ENCODE measurements at regions not wholly inside any gene's neighbourhood (a gene's known extent, or its start where the extent isn't known, plus 50 kb on each side); places are given as distances from the start of the nearest gene placed in this dataset.

GRCh38 chrX:39886282-39886681, 211.5 kb downstream of the BCOR start:
- Histone ChIP-seq H3K4me2 (ENCODE audit: low read depth, low read length) (no peak overlapping the region), H3K36me3 (ENCODE audit: control insufficient read depth, insufficient read depth, low read length) (no peaks in the 10 kb centered on the region), H2AK5ac (ENCODE audit: low read depth, low read length) (no peak overlapping the region), H2BK15ac (ENCODE audit: low read depth, low read length) (no peak overlapping the region), H2BK5ac (ENCODE audit: low read depth, low read length, poor library complexity, severe bottlenecking) (no peak overlapping the region), H2AFZ (replicated peaks; ENCODE audit: low read length, poor library complexity) (no peak overlapping the region), H3K27me3 (ENCODE audit: control insufficient read depth, insufficient read depth, low read length) (peaks cover 41% of the 10 kb centered on the region), H4K8ac (ENCODE audit: low read depth in 2 of 2, low read length in 2 of 2) (no peak overlapping the region), H4K20me1 (ENCODE audit: insufficient read depth, low read length) (no peaks in the 10 kb centered on the region), H2BK120ac (ENCODE audit: low read depth, low read length) (no peak overlapping the region), H3K4me1 (ENCODE audit: control insufficient read depth, insufficient read depth, low read length) (no peaks in the 10 kb centered on the region), H2BK20ac (ENCODE audit: low read depth, low read length) (no peak overlapping the region), H3K27ac (ENCODE audit: insufficient read depth, low read length) (no peak overlapping the region), H3K23ac (ENCODE audit: low read depth, low read length) (no peak overlapping the region), H3K4me3 (ENCODE audit: insufficient read depth, low read depth, low read length) (no peak overlapping the region), H4K5ac (ENCODE audit: low read depth, low read length) (no peak overlapping the region), H3K56ac (ENCODE audit: extremely low read depth, insufficient read depth, low read length) (no peak overlapping the region), H3K9ac (ENCODE audit: low read depth, low read length) (no peak overlapping the region), H4K91ac (ENCODE audit: insufficient read depth, low read depth, low read length) (no peak overlapping the region), H3K14ac (replicated peaks; ENCODE audit: low read depth, low read length) (no peak overlapping the region), H3K4ac (ENCODE audit: low read depth, low read length) (no peak overlapping the region), H3K9me3 (ENCODE audit: control insufficient read depth, insufficient read depth, low read length) (0 out of 2 replicates have a peak, but pooled peaks cover 4% of the 10 kb centered on the region), H3K18ac (ENCODE audit: low read depth, low read length) (no peak overlapping the region), H3K79me1 (ENCODE audit: low read depth in 1 of 2, low read length in 2 of 2) (no peaks in the 10 kb centered on the region), H2AK9ac (replicated peaks; ENCODE audit: low read depth, low read length, poor library complexity) (no peak overlapping the region), H3K9me1 (ENCODE audit: insufficient read depth, low read length) (no peaks in the 10 kb centered on the region)
- in situ Hi-C loops (cut with MboI; ENCODE audit: low sequenced_read_pairs) (no loop called here), intact Hi-C loops (cut with micrococcal nuclease) (no loop called here), dilution Hi-C loops (cut with HindIII; ENCODE audit: low sequenced_read_pairs, unreplicated experiment) (no loop called here)
- ChIA-PET POLR2A (ENCODE audit: unreplicated experiment) (no interaction called here), CTCF (no interaction called here)
- ATAC-seq (ENCODE audit: low read depth), result no peak
- no TSS peak for BruUV-seq (replicated peaks)
- DNase-seq, result no peak
- WGBS, 2 experiments (ENCODE audit: extremely low coverage in 2 of 2, insufficient read length in 1 of 2), result 30% methylated on average over 3 of the region's 3 CpGs; no CpG with 5 or more reads in 1 of the 2 experiments
- TF ChIP-seq RFX5 (IDR thresholded peaks at IDR 0.05; ENCODE audit: low read depth, low read length), result no peak
- no peak for TF ChIP-seq NFE2L2 (IDR thresholded peaks at IDR 0.05; ENCODE audit: low read depth, low read length)
- TF ChIP-seq CEBPB (IDR thresholded peaks at IDR 0.05; ENCODE audit: low read depth, low read length), result no peak
- no peak for TF ChIP-seq CHD1 (IDR thresholded peaks at IDR 0.05; ENCODE audit: low read depth, low read length)
- TF ChIP-seq RCOR1 (IDR thresholded peaks at IDR 0.05; ENCODE audit: insufficient replicate concordance, low read length), result no peak
- TF ChIP-seq, protein P1, sequence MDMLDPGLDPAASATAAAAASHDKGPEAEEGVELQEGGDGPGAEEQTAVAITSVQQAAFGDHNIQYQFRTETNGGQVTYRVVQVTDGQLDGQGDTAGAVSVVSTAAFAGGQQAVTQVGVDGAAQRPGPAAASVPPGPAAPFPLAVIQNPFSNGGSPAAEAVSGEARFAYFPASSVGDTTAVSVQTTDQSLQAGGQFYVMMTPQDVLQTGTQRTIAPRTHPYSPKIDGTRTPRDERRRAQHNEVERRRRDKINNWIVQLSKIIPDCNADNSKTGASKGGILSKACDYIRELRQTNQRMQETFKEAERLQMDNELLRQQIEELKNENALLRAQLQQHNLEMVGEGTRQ (IDR thresholded peaks at IDR 0.05; ENCODE audit: low read depth, low read length), result no peak
- TF ChIP-seq FOS (IDR thresholded peaks at IDR 0.05; ENCODE audit: low read depth, low read length), result no peak
- TF ChIP-seq SMC3 (IDR thresholded peaks at IDR 0.05; ENCODE audit: low read depth, low read length), result no peak
- no peak for TF ChIP-seq BHLHE40 (IDR thresholded peaks at IDR 0.05; ENCODE audit: low read depth, low read length)
- TF ChIP-seq POLR2A (IDR thresholded peaks at IDR 0.05; ENCODE audit: low read depth, low read length), result no peak
- TF ChIP-seq, protein P2, sequence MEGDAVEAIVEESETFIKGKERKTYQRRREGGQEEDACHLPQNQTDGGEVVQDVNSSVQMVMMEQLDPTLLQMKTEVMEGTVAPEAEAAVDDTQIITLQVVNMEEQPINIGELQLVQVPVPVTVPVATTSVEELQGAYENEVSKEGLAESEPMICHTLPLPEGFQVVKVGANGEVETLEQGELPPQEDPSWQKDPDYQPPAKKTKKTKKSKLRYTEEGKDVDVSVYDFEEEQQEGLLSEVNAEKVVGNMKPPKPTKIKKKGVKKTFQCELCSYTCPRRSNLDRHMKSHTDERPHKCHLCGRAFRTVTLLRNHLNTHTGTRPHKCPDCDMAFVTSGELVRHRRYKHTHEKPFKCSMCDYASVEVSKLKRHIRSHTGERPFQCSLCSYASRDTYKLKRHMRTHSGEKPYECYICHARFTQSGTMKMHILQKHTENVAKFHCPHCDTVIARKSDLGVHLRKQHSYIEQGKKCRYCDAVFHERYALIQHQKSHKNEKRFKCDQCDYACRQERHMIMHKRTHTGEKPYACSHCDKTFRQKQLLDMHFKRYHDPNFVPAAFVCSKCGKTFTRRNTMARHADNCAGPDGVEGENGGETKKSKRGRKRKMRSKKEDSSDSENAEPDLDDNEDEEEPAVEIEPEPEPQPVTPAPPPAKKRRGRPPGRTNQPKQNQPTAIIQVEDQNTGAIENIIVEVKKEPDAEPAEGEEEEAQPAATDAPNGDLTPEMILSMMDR (conservative IDR thresholded peaks at IDR 0.05; ENCODE audit: low read depth, low read length), result no peak
- TF ChIP-seq MAZ (IDR thresholded peaks at IDR 0.05; ENCODE audit: borderline replicate concordance, low read depth, low read length), result no peak

All from IMR-90 (cell line).